ENCODE measurements at regions not wholly inside any gene's neighbourhood (a gene's known extent, or its start where the extent isn't known, plus 50 kb on each side); places are given as distances from the start of the nearest gene placed in this dataset.

- Histone ChIP-seq H4K20me1 (ENCODE audit: control insufficient read depth, extremely low read depth, insufficient read depth, low read length) (no peaks in the 10 kb centered on the region), H3K9ac (ENCODE audit: insufficient read depth, low read length) (no peak overlapping the region), H3K27ac (ENCODE audit: insufficient read depth, low read length) (no peak overlapping the region), H3K4me2 (ENCODE audit: extremely low read depth, insufficient read depth, low read length) (no peak overlapping the region), H3K27me3 (ENCODE audit: control insufficient read depth, insufficient read depth, low read length) (no peaks in the 10 kb centered on the region), H3K4me3 (replicated peaks in 1 of 4; ENCODE audit: control extremely low read depth in 1 of 4, insufficient read depth in 1 of 4, low read depth in 3 of 4, low read length in 4 of 4) (no peak overlapping the region), H3K4me1 (ENCODE audit: control insufficient read depth, extremely low read depth, insufficient read depth, low read length) (no peaks in the 10 kb centered on the region), H2AFZ (ENCODE audit: low read length) (no peak overlapping the region), H3K36me3 (ENCODE audit: control insufficient read depth, insufficient read depth, low read length) (no peaks in the 10 kb centered on the region), H3K9me3 (ENCODE audit: control insufficient read depth, insufficient read depth, low read depth, low read length) (no peaks in the 10 kb centered on the region), H3K79me2 (ENCODE audit: control insufficient read depth, insufficient read depth, low read length) (no peaks in the 10 kb centered on the region)
- no peak for TF ChIP-seq CTCF (conservative IDR thresholded peaks at IDR 0.05 in 1 of 2, IDR thresholded peaks at IDR 0.05 in 1 of 2; ENCODE audit: low read depth in 1 of 2, low read length in 2 of 2)
- no peak for TF ChIP-seq EZH2 (IDR thresholded peaks at IDR 0.05; ENCODE audit: low read length, missing control alignments)
- DNase-seq (ENCODE audit: low read depth in 2 of 2) = no peak
Observed at GRCh38 chr14:55771242-55771981, 191.4 kb downstream of the KTN1 start.

GRCh38 chr14:55772486-55772885 is 192.5 kb downstream of the KTN1 start:
- no peak overlapping the region for H2AFZ ChIP-seq (ENCODE audit: low read length)
- H3K4me1 ChIP-seq (ENCODE audit: control insufficient read depth, extremely low read depth, insufficient read depth, low read length) = no peaks in the 10 kb centered on the region
- no peaks in the 10 kb centered on the region for H4K20me1 ChIP-seq (ENCODE audit: control insufficient read depth, extremely low read depth, insufficient read depth, low read length)
- TF ChIP-seq CTCF (conservative IDR thresholded peaks at IDR 0.05 in 1 of 2, IDR thresholded peaks at IDR 0.05 in 1 of 2; ENCODE audit: low read depth in 1 of 2, low read length in 2 of 2) = no peak
- TF ChIP-seq EZH2 (IDR thresholded peaks at IDR 0.05; ENCODE audit: low read length, missing control alignments) = no peak
- no peaks in the 10 kb centered on the region for H3K36me3 ChIP-seq (ENCODE audit: control insufficient read depth, insufficient read depth, low read length)
- no peak overlapping the region for H3K4me3 ChIP-seq (replicated peaks in 1 of 4; ENCODE audit: control extremely low read depth in 1 of 4, insufficient read depth in 1 of 4, low read depth in 3 of 4, low read length in 4 of 4)
- H3K27ac ChIP-seq (ENCODE audit: insufficient read depth, low read length) = no peak overlapping the region
- H3K9ac ChIP-seq (ENCODE audit: insufficient read depth, low read length) = no peak overlapping the region
- H3K4me2 ChIP-seq (ENCODE audit: extremely low read depth, insufficient read depth, low read length) = no peak overlapping the region
- H3K27me3 ChIP-seq (ENCODE audit: control insufficient read depth, insufficient read depth, low read length) = no peaks in the 10 kb centered on the region
- H3K9me3 ChIP-seq (ENCODE audit: control insufficient read depth, insufficient read depth, low read depth, low read length) = no peaks in the 10 kb centered on the region
- no peak for DNase-seq (ENCODE audit: low read depth in 2 of 2)
- no peaks in the 10 kb centered on the region for H3K79me2 ChIP-seq (ENCODE audit: control insufficient read depth, insufficient read depth, low read length)

DNA sequence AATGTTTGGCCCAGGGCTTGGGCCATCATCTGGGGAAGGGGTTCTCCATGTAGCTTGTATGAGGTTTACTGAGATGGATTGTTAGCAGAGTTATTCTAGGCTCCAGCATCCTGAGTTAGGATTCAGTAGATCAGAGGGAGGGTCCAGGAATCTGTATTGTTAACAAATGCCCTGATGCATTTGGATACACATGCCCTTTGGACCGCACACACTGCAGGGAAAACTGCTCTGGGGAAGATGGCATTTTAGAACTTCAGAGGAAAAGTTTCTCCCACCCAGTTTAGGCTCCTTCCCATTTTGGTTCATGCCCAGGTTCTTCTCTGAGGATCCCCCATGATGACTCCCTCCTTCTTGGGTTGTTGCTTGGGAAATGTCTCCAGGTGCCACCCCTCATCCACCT is 193.3 kb downstream of the KTN1 start:
- H3K27me3 ChIP-seq (ENCODE audit: control insufficient read depth, insufficient read depth, low read length) = no peaks in the 10 kb centered on the region
- no peak overlapping the region for H3K4me2 ChIP-seq (ENCODE audit: extremely low read depth, insufficient read depth, low read length)
- no peaks in the 10 kb centered on the region for H3K9me3 ChIP-seq (ENCODE audit: control insufficient read depth, insufficient read depth, low read depth, low read length)
- no peak overlapping the region for H2AFZ ChIP-seq (ENCODE audit: low read length)
- no peak overlapping the region for H3K27ac ChIP-seq (ENCODE audit: insufficient read depth, low read length)
- no peaks in the 10 kb centered on the region for H3K36me3 ChIP-seq (ENCODE audit: control insufficient read depth, insufficient read depth, low read length)
- no peak overlapping the region for H3K9ac ChIP-seq (ENCODE audit: insufficient read depth, low read length)
- H3K4me1 ChIP-seq (ENCODE audit: control insufficient read depth, extremely low read depth, insufficient read depth, low read length) = no peaks in the 10 kb centered on the region
- no peak for DNase-seq (ENCODE audit: low read depth in 2 of 2)
- TF ChIP-seq EZH2 (IDR thresholded peaks at IDR 0.05; ENCODE audit: low read length, missing control alignments) (no peak), CTCF (conservative IDR thresholded peaks at IDR 0.05 in 1 of 2, IDR thresholded peaks at IDR 0.05 in 1 of 2; ENCODE audit: low read depth in 1 of 2, low read length in 2 of 2) (no peak)
- H3K79me2 ChIP-seq (ENCODE audit: control insufficient read depth, insufficient read depth, low read length) = no peaks in the 10 kb centered on the region
- H4K20me1 ChIP-seq (ENCODE audit: control insufficient read depth, extremely low read depth, insufficient read depth, low read length) = no peaks in the 10 kb centered on the region
- H3K4me3 ChIP-seq (replicated peaks in 1 of 4; ENCODE audit: control extremely low read depth in 1 of 4, insufficient read depth in 1 of 4, low read depth in 3 of 4, low read length in 4 of 4) = no peak overlapping the region
